ENCODE measurements at regions not wholly inside any gene's neighbourhood (a gene's known extent, or its start where the extent isn't known, plus 50 kb on each side); places are given as distances from the start of the nearest gene placed in this dataset.

- Mint-ChIP-seq H3K4me1 (peaks cover 23% of the 10 kb centered on the region), H3K27me3 (ENCODE audit: low read depth) (no peaks in the 10 kb centered on the region), H3K4me3 (no peak overlapping the region), H3K36me3 (no peaks in the 10 kb centered on the region), H3K9me3 (no peaks in the 10 kb centered on the region), H3K27ac (no peak overlapping the region)
- DNase-seq (ENCODE audit: low spot score in 2 of 2, unreplicated experiment in 2 of 2), result no peak
- no peak for TF ChIP-seq CTCF (IDR thresholded peaks at IDR 0.05; ENCODE audit: unreplicated experiment)
Measured at GRCh38 chr1:83639785-83640184, 359.1 kb downstream of the TTLL7 start.

- Mint-ChIP-seq H3K9me3 (no peaks in the 10 kb centered on the region), H3K27me3 (ENCODE audit: low read depth) (no peaks in the 10 kb centered on the region), H3K27ac (no peak overlapping the region), H3K4me3 (no peak overlapping the region), H3K36me3 (peaks cover 1% of the 10 kb centered on the region), H3K4me1 (peaks cover 22% of the 10 kb centered on the region)
- DNase-seq (ENCODE audit: low spot score in 2 of 2, unreplicated experiment in 2 of 2), result no peak
- no peak for TF ChIP-seq CTCF (IDR thresholded peaks at IDR 0.05; ENCODE audit: unreplicated experiment)
Measured at GRCh38 chr1:83637586-83637985, 361.3 kb downstream of the TTLL7 start.

- Mint-ChIP-seq H3K27me3 (ENCODE audit: low read depth) (no peaks in the 10 kb centered on the region), H3K4me3 (no peak overlapping the region), H3K36me3 (peaks cover 1% of the 10 kb centered on the region), H3K4me1 (peaks cover 18% of the 10 kb centered on the region), H3K27ac (no peak overlapping the region), H3K9me3 (no peaks in the 10 kb centered on the region)
- DNase-seq (ENCODE audit: low spot score in 2 of 2, unreplicated experiment in 2 of 2), result no peak
- TF ChIP-seq CTCF (IDR thresholded peaks at IDR 0.05; ENCODE audit: unreplicated experiment), result no peak
Measured at GRCh38 chr1:83637009-83637408, 361.9 kb downstream of the TTLL7 start.

- Mint-ChIP-seq H3K4me1 (no peaks in the 10 kb centered on the region), H3K9me3 (peaks cover 12% of the 10 kb centered on the region), H3K27ac (no peak overlapping the region), H3K27me3 (ENCODE audit: low read depth) (no peaks in the 10 kb centered on the region), H3K4me3 (no peak overlapping the region), H3K36me3 (peaks cover 1% of the 10 kb centered on the region)
- TF ChIP-seq CTCF (IDR thresholded peaks at IDR 0.05; ENCODE audit: unreplicated experiment), result no peak
- DNase-seq (ENCODE audit: low spot score in 2 of 2, unreplicated experiment in 2 of 2), result no peak
Measured at GRCh38 chr1:83632906-83633305, 366.0 kb downstream of the TTLL7 start.

- Mint-ChIP-seq H3K4me1 (no peaks in the 10 kb centered on the region), H3K36me3 (peaks cover 1% of the 10 kb centered on the region), H3K27ac (no peak overlapping the region), H3K27me3 (ENCODE audit: low read depth) (no peaks in the 10 kb centered on the region), H3K9me3 (peaks cover 12% of the 10 kb centered on the region), H3K4me3 (no peak overlapping the region)
- no peak for TF ChIP-seq CTCF (IDR thresholded peaks at IDR 0.05; ENCODE audit: unreplicated experiment)
- no peak for DNase-seq (ENCODE audit: low spot score in 2 of 2, unreplicated experiment in 2 of 2)
Measured at GRCh38 chr1:83631851-83632250, 367.1 kb downstream of the TTLL7 start.

GRCh38 chr1:83627045-83627444 is 371.9 kb downstream of the TTLL7 start:
- Mint-ChIP-seq H3K9me3 (peaks cover 12% of the 10 kb centered on the region), H3K36me3 (no peaks in the 10 kb centered on the region), H3K27ac (no peak overlapping the region), H3K4me1 (no peaks in the 10 kb centered on the region), H3K27me3 (ENCODE audit: low read depth) (no peaks in the 10 kb centered on the region), H3K4me3 (no peak overlapping the region)
- no peak for TF ChIP-seq CTCF (IDR thresholded peaks at IDR 0.05; ENCODE audit: unreplicated experiment)
- no peak for DNase-seq (ENCODE audit: low spot score in 2 of 2, unreplicated experiment in 2 of 2)
